HG03571 (cell line): ENCODE measurements at regions not wholly inside any gene's neighbourhood (a gene's known extent, or its start where the extent isn't known, plus 50 kb on each side); places are given as distances from the start of the nearest gene placed in this dataset.

Source experiments
- ATAC-seq: cut with Tn5 transposase; IDR thresholded peaks from one replicate; pipeline ENCODE4 v1.9.1; 2021; ENCODE audit not compliant: unreplicated experiment

DNA sequence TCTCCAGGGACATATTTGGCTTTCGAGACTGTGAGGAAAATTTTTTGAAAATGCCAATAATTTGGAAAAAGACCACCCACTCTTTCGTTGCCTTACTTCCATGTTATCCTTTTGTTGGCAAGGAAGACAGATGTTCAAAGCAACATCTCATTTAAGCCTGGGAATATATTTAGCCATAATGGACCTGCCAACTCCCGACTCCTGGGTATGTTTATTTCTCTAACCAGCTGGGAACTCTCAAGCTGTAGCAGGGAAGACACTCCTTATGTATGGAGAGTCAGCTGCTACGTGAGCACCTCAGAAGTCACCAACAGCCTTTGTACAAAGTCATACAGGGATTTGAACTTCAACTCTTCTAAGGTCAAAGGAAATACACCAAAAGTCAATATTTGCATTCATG, 96.5 kb upstream of the DAAM1 start:
- no peak for ATAC-seq

DNA sequence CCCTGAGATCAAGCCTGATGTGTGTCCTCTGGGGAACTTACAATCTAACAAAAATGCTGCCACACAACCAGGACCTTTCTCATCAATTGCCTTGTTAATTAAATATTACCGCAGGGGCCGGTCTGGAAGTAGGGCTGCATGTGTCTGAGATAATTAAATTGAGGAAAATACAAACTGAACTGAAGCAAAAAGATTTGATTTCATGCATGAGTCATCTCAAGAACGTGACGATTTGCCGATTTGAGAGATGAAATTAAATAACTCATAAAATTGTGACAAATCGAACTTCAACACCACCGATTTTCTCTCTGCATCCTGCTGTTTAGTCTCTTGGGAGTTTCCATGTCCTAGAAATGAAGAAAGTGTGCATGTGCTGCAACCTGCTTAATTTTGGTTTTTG, 94.6 kb upstream of the DAAM1 start:
- no peak for ATAC-seq

DNA sequence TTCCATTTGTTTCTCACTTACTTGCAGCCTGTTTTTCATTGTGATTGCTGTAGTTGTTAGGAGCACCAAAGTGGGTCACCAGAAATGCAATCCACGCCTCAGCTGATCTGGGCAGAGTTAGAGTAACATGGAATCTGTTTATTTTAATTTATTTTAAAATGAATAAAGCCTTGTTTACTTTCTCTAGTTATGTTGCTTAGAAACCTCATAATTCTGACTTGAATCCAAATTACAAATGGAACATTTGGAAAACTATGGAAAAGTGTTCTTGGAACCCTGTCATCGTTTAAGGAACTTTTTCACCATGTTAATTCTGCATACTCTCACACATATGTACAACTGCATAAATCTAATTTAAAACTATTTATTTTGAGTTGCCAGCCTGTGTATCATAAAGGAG, 92.2 kb upstream of the DAAM1 start:
- no peak for ATAC-seq

DNA sequence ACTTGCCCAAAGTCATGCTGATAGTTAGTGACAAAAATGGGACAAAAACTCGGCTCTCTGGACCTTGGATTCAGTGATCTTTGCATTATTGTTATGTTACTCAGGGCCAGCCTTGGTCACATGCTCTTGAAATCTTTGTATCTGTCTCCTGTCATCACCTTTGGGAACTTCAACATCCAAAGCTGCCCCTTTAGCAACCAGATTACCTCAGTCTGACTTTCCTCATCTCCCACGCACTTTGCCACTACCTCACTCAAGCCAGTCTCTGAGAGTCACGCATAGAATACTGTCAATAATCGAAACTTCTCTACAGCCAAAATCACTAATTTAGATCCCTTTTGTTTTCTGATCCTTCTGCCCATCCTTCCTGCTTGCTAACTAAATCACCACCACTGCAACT, 90.8 kb upstream of the DAAM1 start:
- ATAC-seq, result no peak

DNA sequence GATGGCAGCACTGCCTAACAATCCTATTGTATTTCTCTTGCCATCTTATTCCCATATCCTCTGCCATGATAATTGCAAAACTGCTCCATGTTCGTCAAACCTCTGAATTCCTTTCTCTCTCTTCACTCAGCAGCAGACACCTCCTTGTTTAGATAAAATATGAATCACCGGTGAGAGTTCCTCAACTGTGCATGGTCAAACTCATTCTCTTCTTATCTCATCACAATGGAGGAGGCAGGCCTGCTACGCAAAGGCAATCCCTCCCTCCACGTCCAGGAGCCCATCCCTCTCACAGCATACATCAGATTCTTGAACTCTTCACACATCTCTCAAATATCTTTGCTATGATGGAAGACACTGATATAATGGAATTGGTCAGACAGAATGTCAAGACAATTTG, 90.1 kb upstream of the DAAM1 start:
- ATAC-seq, result no peak

DNA sequence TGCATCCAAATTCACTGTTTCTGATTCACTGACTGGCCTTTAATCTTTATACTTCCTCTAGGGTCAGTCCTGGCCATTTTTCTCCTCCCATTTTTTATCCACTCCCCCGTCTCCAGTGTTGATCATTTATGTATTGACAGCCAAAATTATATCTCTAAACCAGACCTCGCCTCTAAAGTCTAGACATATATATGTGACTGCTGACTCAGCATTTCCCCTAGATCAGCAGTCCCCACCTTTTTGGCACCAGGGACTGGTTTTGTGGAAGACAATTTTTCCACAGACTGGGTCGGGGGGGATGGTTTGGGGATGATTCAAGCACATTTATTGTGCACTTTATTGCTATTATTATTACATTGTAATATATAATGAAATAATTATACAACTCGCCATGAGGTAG, 88.3 kb upstream of the DAAM1 start:
- no peak for ATAC-seq

DNA sequence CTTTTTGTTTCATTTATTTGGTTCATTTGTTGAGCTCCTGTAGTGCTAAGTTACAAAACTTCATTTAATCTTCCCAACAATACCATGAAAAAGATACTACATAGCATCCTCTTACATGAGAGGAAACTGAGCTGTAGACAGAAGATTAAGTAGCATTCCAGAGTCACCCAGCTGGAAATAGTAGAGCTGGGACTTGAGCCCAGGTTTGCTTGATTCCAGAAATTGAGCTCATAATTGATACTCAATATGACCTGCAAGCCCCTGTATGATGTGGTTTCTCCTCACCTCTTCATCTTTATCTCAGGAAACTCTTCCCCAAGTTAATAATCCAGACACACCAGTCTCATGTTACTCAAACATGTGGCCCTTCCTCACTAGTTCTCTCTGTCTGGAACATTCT, 87.0 kb upstream of the DAAM1 start:
- ATAC-seq, result no peak

DNA sequence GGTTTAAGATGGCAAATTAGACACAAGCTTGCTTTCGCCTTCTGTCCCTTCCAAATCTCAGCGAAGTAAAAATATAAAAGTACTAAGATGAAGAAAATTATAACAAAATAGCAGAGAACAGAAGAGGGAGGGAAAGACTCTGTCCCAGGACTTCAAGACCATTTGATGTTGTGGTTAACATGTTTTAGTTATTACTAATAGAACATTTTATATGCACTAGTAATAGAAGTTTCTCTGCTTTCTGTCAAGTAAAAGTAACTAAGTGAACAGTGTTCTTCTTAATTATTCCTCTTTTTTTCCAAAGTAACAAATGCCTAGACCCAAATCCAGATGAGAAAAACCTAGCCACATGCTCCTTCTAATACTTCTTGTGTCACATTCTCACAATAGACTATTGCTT, 85.1 kb upstream of the DAAM1 start:
- no peak for ATAC-seq

DNA sequence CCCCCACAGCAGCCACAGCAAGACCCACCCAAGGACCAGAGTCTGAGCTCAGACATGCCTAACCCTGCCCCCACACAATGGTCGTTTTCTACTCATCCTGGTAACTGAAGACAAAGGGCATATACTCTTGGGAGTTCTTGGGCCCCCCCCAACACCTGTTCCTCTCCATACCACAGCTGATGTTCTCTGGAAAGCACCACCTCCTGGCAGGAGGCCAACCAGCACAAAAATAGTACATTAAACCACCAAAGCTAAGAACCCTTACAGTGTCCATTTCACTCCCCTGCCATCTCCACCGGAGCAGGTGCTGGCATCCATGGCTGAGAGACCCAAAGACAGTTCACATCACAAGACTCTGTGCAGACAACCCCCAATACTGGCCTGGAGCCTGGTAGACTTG, 80.6 kb upstream of the DAAM1 start:
- ATAC-seq, result no peak

DNA sequence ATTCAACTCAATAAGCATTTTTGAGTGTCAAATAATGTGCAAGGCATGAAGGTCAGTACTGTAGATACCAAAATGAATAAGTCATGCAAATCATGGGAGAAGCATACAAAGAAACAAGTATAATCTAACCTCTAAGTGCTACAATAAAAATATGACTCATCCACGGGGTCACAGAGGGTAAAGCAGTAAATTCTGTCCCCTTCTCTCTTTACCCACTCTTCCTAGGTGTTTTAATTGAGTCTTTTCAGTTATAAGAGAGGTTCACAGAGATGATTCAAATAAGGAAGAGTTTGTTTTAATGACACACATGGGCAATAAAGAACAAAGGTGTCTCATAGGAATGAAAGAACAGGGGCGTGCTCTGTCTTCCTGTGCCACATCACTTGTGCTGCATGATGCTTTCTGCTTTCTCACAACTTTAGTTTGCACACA, 71.5 kb upstream of the DAAM1 start:
- no peak for ATAC-seq

DNA sequence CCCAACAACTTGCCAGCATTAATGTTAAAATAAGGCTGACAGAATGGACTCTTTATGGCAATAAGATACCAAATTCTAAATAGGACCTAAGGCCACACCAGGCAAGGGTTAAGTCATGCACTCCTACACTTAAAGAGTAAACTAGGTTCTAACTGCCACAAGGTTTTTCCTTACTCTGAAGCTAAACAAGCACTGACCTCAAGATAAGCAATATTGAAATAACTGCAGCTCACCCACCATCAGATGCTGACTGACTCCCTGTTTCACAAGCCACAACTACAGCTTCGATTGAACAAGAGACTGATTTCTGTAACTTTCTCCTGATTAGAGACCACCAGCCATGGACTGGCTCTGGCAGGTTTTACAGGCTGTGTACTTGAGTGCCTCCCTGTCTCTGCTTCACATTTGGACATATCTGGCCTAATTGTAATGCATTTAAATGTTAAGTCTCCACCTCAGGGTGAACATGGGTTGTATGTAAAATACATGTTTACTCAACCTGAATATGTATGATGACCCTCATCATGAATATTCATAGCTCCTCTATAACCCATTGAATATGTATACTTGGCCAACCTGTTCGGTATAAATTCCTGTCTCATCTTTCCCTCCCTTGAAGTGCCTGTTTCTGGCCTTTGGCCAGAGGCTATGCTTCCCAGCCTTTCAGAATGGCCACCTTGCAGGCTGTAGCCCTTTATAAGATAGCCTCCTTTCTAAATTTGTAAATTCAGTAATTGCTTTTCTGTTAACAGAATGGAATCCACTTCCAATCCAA, 70.5 kb upstream of the DAAM1 start:
- ATAC-seq, result no peak

DNA sequence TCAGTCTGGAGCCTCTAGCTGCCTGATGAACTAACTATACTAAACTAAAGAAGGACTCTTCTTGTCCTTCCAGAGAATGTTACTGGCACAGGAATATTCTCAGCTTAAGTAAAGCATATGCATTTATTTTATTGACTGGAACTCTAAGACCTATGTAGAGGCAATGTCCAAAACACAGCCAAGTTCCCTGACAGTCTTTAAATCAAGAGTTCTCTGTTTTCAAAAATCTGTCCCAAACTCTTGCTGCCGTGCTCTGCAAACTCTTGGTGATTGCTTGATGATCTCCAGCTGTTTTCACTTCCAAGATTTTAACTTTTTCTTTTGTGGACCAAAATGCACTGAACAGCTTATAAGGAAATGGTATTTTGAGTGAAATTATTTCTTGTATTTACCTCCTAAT, 67.5 kb upstream of the DAAM1 start:
- no peak for ATAC-seq

DNA sequence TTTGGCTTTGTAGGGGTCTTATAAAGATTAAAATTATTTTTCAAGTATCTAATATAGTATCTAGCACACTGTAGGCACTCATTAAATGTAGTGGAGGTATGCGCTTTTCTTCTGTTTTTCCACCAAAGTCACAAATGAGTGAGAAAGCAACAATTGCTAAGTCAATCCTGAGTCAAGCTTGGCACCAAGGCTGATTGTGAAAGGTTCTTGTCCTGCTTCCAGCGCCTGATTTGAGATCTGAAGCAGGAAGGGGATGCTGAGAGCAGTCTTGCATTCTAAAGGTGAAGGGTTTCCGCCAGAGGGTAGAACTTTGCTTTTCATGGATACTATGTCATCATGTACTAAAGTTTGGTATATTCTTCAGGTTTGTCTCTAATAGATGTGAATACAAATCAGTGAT, 64.9 kb upstream of the DAAM1 start:
- ATAC-seq, result no peak

DNA sequence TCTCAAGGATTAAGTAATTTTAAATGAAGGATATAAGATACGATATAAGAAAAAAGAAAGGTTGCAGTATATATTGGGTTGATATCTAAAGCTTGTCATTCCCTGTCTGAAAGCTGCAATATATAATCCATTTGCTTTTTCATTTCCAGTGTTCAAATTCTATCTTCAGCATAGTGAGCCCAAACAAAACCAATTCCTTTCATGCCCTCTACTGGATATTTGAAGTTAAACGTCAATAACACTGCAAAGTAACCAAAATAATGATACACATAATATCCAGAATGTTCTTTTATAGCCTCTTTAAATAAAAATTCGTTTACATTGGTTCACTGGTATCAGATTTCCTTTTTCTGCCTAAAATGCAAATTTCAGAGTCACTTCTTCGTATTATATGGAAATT, 64.5 kb upstream of the DAAM1 start:
- ATAC-seq, result no peak

DNA sequence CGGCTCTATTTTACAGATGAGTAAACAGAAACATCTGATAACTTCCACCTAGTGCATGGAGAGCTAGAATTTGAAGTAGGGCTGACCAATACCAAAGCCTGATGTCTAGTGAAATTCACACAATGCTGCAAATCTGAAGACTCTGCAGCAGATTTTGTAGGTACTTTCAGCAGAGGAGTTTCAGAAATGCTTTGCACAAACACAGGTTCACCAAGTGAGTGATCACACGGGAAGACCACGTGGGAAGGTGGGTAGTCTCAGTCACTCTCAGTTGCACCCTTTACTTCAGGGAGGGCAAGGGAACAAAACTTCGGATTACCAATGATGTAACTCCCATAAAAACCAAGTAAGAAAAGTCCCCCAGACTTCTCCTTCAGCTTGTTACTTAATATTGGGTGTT, 63.3 kb upstream of the DAAM1 start:
- ATAC-seq, result no peak

DNA sequence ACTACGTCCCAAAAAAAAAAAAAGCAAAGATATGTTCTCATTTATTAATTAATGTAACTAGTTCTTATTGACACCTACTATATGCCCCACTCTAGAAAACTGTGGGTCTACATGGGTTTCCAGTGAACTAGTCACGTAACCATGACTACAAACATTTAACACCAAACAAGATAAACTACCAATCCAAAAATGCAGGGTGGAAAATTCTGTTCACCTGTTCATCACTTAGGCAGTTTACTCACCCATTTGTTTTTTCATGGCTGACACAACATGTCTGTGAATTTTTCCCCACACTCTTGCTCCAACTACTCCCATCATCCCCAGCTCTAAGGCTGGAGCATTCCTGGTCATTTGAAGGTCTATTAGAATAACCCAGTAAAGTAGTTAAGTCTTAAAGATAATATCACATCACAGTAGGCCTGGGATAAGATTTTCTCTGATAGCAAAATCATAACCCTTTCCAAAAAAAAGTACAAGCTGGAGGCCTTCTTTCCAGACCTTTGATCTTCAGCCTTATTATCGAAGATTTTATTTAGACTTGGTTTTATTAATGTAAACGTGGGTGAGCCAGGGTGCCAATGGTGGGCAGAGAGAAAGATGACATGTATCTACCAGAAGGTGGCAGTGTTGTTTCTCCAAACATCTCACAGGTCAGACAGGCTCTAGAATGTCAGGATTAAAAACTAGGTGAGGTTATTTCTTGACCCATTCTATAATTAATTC, 61.6 kb upstream of the DAAM1 start:
- ATAC-seq, result no peak

DNA sequence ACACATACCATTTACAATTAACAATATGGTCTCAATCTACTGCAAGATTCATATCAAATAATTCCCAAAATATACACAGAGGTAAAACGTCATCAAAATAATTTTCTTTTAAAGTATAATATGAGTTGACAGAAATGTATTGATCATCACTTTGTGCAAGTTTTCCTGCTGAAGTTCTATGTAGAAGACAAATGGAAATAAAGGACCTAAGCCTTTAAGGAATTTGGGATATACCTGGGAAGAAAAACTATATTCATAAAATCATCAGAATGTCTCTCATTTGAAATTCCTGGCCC, 61.1 kb upstream of the DAAM1 start:
- ATAC-seq, result no peak

DNA sequence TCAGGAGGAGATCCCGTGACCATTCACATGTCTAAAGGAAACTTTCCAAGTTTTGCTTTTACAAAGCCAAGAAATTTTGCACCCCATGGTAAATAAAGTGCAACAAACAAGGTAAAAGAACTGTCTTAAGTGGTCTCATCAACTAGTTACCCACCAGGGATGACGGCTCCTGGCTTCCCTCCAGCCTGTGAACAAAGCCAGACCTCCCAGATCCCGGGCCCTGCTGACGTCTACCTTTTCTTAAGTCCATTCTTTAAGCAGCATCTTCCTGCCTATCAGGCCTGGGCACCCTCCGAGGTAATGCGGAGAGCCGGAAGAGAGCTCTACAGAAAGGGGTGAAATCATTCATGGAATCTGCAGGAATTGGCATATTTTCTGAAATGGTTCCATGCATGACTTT, 58.0 kb upstream of the DAAM1 start:
- ATAC-seq, result no peak

DNA sequence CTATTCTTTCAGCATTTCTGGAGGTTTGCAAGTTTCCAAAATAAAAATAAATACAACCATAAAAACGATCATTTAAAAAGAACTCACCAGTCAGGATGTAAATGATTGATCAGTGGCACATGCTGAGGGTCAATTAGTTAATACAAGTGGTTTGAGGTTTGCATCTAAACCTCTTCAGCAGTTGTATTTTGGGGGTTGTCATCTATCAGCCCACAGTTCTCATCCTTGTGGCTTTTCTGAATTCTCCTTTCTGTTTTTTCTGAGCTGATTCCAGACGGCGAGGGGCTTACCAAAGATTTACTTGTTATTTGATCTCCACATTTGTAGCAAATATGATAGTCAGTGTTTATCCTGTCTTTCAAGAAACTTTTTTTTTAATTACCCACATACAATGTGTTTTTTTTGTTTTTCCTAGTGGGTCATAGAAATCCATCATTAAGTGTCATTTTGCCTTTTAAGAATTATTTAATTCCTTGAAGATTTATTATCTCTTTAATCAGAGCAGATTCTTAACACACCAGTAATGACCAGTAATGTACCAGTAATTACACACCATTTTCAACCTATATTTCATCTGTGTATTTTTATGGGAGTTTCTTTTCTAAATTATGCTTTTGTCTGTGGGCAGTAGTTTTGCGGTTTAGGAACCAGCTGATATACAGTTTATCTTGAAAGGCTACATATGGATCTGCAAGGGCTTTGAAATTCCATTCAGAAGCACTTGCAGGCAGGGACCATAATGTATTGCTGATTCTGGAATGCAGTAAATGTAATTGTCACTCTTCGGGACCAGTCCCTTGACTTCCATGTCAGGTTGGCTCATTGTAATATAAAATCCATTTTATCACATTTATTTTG, 56.3 kb upstream of the DAAM1 start:
- ATAC-seq, result no peak

DNA sequence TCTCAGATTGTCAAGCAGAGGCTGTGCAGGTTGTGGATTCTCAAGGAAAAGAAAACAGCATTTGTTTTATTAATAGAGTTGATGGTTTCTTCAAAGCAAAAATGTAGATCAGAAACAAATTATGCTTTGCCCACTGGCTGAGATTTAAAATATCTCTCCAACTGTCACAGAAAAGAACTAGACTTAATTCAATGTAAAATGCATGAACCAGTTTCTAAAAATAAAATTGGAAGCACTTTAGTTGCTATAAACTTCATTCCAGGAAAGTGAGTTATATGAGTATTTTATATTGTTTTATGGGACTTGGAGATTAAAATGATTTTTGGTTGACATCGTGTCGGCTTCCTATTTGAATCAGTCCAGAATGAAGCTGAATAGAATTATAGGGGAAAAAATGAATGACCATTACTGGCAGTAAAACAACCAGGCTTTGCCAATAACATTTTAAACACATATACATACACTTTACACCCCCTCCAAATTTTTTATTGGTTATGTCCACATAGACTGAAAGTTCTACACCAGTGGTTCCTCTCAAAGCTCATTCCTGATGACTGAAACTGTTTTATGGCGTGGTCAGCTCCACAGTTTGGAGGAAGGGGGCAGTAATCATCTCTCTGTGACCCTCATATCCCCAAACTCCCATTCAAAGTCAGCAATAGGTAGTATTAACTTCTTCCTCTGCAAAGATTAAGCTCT, 55.5 kb upstream of the DAAM1 start:
- ATAC-seq, result no peak

DNA sequence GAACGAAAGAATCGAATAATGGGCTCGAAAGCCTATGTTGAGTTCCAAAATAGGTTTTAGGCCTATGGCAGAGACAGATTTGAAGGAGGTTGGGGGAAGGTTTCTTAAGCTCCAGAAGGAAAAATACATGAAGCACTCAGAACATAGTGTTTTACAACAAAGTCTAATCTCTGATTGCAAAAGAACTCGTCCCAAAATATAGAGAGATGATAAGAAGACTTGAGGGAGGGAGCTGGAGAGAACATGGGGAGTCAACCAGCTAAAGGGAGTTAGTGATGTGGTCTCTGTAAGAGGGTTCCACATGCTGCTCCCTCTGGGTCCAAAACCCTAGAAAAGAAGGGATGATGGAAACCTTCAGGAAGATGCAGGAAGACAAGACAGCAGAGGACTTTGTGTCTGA, 54.8 kb upstream of the DAAM1 start:
- no peak for ATAC-seq
